Astrocyte (in vitro differentiated cells and primary cell): ENCODE measurements at regions not wholly inside any gene's neighbourhood (a gene's known extent, or its start where the extent isn't known, plus 50 kb on each side); places are given as distances from the start of the nearest gene placed in this dataset.
"Not testable (repeated sequence)": the region's sequence is repeated elsewhere in the genome, so short reads cannot be mapped to it uniquely, and the experiment has no call there.

Source experiments
- DNase-seq: peaks from one replicate; pipeline ENCODE4 v3.0.0-alpha.2; 2010; ENCODE audit warnings: low read depth
- FAIRE-seq: peaks from 2 replicates; lab custom pipeline; 2011; peaks lifted over from hg19 to GRCh38; lab: Jason Lieb, UNC
- H2AFZ ChIP-seq: 2 replicates; pipeline ENCODE4 v1.6.0; 2012; ENCODE audit warnings: low read depth, low read length, inconsistent platforms
- H3K27ac ChIP-seq: 2 replicates; pipeline ENCODE4 v1.5.1; 2011; ENCODE audit warnings: low read depth, low read length, inconsistent platforms
- H3K27me3 ChIP-seq: 2 replicates; pipeline ENCODE4 v1.6.0; 2011; ENCODE audit warnings: low read length, inconsistent platforms; ENCODE audit not compliant: insufficient read depth
- H3K36me3 ChIP-seq: 2 replicates; pipeline ENCODE4 v1.5.1; 2011; ENCODE audit warnings: low read length, inconsistent platforms; ENCODE audit not compliant: insufficient read depth
- H3K4me1 ChIP-seq: 2 replicates; pipeline ENCODE4 v1.5.1; 2011; ENCODE audit warnings: low read length, inconsistent platforms; ENCODE audit not compliant: insufficient read depth
- H3K4me2 ChIP-seq: 2 replicates; pipeline ENCODE4 v1.6.0; 2012; ENCODE audit warnings: low read length, inconsistent platforms
- H3K4me3 ChIP-seq: 2 replicates; pipeline ENCODE4 v1.5.1; 2011; ENCODE audit warnings: low read depth, mild to moderate bottlenecking, low read length, inconsistent platforms; ENCODE audit not compliant: insufficient read depth
- H3K79me2 ChIP-seq: 2 replicates; pipeline ENCODE4 v1.6.0; 2012; ENCODE audit warnings: mild to moderate bottlenecking, low read length, inconsistent platforms; ENCODE audit not compliant: insufficient read depth
- H3K9ac ChIP-seq: 2 replicates; pipeline ENCODE4 v1.6.0; 2012; ENCODE audit warnings: mild to moderate bottlenecking, low read length, inconsistent platforms
- H3K9me3 ChIP-seq: 2 replicates; pipeline ENCODE4 v1.5.1; 2012; ENCODE audit warnings: low read depth, mild to moderate bottlenecking, low read length, inconsistent platforms; ENCODE audit not compliant: insufficient read depth
- H4K20me1 ChIP-seq: 2 replicates; pipeline ENCODE4 v1.6.0; 2012; ENCODE audit warnings: low read length, inconsistent platforms; ENCODE audit not compliant: insufficient read depth
- H3K27ac Mint-ChIP-seq: one replicate; pipeline ENCODE4 v1.8.0; 2021; ENCODE audit warnings: mild to moderate bottlenecking, mixed read lengths; ENCODE audit not compliant: unreplicated experiment
- H3K27me3 Mint-ChIP-seq: one replicate; pipeline ENCODE4 v1.8.0; 2021; ENCODE audit warnings: low read depth, mixed read lengths; ENCODE audit not compliant: unreplicated experiment
- H3K36me3 Mint-ChIP-seq: one replicate; pipeline ENCODE4 v1.8.0; 2021; ENCODE audit warnings: low read depth, mixed read lengths; ENCODE audit not compliant: unreplicated experiment
- H3K4me1 Mint-ChIP-seq: one replicate; pipeline ENCODE4 v1.8.0; 2021; ENCODE audit warnings: low read depth, mixed read lengths; ENCODE audit not compliant: unreplicated experiment
- H3K4me3 Mint-ChIP-seq: one replicate; pipeline ENCODE4 v1.8.0; 2021; ENCODE audit warnings: mild to moderate bottlenecking, moderate library complexity, mixed read lengths; ENCODE audit not compliant: unreplicated experiment
- H3K9me3 Mint-ChIP-seq: one replicate; pipeline ENCODE4 v1.8.0; 2021; ENCODE audit warnings: mild to moderate bottlenecking, mixed read lengths; ENCODE audit not compliant: unreplicated experiment
- EZH2 ChIP-seq: IDR thresholded peaks from 2 replicates; pipeline ENCODE4 v1.6.1; 2012; ENCODE audit warnings: mild to moderate bottlenecking, low read length, inconsistent platforms; ENCODE audit not compliant: insufficient read depth
- TF ChIP-seq, protein P1 (sequence below): IDR thresholded peaks from 2 replicates; pipeline ENCODE4 v1.5.1; 2011; ENCODE audit warnings: low read depth, mild to moderate bottlenecking, inconsistent platforms, low read length, moderate library complexity; ENCODE audit not compliant: insufficient read depth

DNA sequence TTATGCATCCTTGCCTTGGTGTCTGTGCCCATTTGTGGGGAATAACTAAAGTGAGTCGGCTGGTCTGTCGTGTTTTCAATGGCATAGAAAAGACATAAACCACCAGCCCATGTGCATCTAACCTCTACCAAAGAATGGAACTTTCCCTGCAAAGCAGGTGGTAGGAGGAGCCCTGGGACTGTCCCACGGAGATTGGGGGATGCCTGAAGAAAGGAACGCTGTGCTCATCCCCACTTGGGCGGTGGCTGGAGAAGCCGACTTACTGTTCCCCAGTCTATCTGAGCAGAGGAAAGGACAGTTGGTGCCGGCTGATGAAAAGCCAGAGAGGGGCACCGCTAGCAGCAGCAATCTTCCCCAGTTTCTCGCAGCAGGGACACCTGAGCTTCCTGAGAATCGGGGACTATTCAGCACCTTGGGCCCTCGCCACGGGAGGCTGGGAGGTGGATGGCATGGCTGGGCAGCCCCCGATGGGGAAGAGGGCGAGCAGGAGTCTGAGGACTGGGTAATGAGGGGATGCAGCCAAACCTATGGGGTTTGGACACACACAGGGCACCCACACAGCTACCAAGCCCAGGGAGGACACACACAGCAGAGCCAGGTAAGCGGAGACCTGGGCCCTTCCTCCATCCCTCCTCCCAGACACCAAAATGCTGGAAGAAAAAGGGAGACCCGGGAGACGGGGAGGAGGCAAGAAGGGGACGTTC, 53.7 kb upstream of the AGAP1 start:
- H3K4me2 ChIP-seq, result no peak overlapping the region
- no peak overlapping the region for H3K27ac ChIP-seq
- Mint-ChIP-seq H3K27me3 (peaks cover 11% of the 10 kb centered on the region), H3K36me3 (no peaks in the 10 kb centered on the region), H3K9me3 (peaks cover 6% of the 10 kb centered on the region), H3K27ac (no peak overlapping the region), H3K4me3 (no peak overlapping the region), H3K4me1 (no peaks in the 10 kb centered on the region)
- no peak overlapping the region for H3K4me3 ChIP-seq
- no peaks in the 10 kb centered on the region for H3K36me3 ChIP-seq
- no peak overlapping the region for H3K9ac ChIP-seq
- no peaks in the 10 kb centered on the region for H4K20me1 ChIP-seq
- H3K27me3 ChIP-seq, result peaks cover 5% of the 10 kb centered on the region
- no peaks in the 10 kb centered on the region for H3K4me1 ChIP-seq
- no peak for TF ChIP-seq EZH2
- TF ChIP-seq, protein P1, sequence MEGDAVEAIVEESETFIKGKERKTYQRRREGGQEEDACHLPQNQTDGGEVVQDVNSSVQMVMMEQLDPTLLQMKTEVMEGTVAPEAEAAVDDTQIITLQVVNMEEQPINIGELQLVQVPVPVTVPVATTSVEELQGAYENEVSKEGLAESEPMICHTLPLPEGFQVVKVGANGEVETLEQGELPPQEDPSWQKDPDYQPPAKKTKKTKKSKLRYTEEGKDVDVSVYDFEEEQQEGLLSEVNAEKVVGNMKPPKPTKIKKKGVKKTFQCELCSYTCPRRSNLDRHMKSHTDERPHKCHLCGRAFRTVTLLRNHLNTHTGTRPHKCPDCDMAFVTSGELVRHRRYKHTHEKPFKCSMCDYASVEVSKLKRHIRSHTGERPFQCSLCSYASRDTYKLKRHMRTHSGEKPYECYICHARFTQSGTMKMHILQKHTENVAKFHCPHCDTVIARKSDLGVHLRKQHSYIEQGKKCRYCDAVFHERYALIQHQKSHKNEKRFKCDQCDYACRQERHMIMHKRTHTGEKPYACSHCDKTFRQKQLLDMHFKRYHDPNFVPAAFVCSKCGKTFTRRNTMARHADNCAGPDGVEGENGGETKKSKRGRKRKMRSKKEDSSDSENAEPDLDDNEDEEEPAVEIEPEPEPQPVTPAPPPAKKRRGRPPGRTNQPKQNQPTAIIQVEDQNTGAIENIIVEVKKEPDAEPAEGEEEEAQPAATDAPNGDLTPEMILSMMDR, result no peak
- no peaks in the 10 kb centered on the region for H3K79me2 ChIP-seq
- FAIRE-seq, result no peak
- no peak overlapping the region for H2AFZ ChIP-seq
- peaks cover 7% of the 10 kb centered on the region for H3K9me3 ChIP-seq
- no peak for DNase-seq

DNA sequence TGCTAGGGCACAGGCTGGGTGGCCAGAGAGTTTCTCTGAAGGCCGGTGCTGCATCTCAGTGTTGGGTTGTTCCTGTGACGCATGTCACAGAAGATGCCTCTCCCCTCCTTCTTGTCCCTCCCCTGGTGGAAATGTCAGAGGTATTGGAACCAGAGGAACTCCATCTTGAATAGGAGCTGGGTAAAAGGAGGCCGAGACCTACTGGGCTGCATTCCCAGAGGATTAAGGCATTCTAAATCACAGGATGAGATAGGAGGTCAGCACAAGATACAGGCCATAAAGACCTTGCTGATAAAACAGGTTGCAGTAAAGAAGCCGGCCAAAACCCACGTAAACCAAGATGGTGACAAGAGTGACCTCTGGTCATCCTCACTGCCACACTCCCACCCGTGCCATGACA, 50.3 kb upstream of the AGAP1 start:
- not testable (repeated sequence) for H3K4me2 ChIP-seq, H3K9ac ChIP-seq, H3K4me3 Mint-ChIP-seq, H3K36me3 Mint-ChIP-seq, H4K20me1 ChIP-seq, H3K27me3 ChIP-seq, DNase-seq, H3K4me1 ChIP-seq, H3K79me2 ChIP-seq, FAIRE-seq, H3K27ac Mint-ChIP-seq, H3K27ac ChIP-seq, H3K36me3 ChIP-seq, H3K9me3 Mint-ChIP-seq, H3K9me3 ChIP-seq, H2AFZ ChIP-seq, H3K4me3 ChIP-seq, H3K4me1 Mint-ChIP-seq
- H3K27me3 Mint-ChIP-seq, result peaks cover 14% of the 10 kb centered on the region
